Brain microvascular endothelial cell (primary cell): ENCODE measurements at regions not wholly inside any gene's neighbourhood (a gene's known extent, or its start where the extent isn't known, plus 50 kb on each side); places are given as distances from the start of the nearest gene placed in this dataset.
"Not testable (repeated sequence)": the region's sequence is repeated elsewhere in the genome, so short reads cannot be mapped to it uniquely, and the experiment has no call there.

Experiments
- DNase-seq: peaks from one replicate; pipeline ENCODE4 v3.0.0-alpha.2; 2020
- H3K27ac ChIP-seq: fragments of 250-450 bp; sonication (Bioruptor Pico); 2 replicates; pipeline ENCODE4 v1.5.1; 2020; ENCODE audit warnings: mild to moderate bottlenecking, moderate library complexity
- H3K27me3 ChIP-seq: fragments of 250-450 bp; sonication (Bioruptor Pico); replicated peaks from 2 replicates; pipeline ENCODE4 v1.5.1; 2020; ENCODE audit warnings: mild to moderate bottlenecking
- H3K36me3 ChIP-seq: fragments of 250-450 bp; sonication (Bioruptor Pico); replicated peaks from 2 replicates; pipeline ENCODE4 v1.5.1; 2020; ENCODE audit warnings: mild to moderate bottlenecking
- H3K4me3 ChIP-seq: 2 replicates; pipeline ENCODE4 v1.5.1; 2011; ENCODE audit warnings: low read depth, mild to moderate bottlenecking, control low read depth, low read length, moderate library complexity
- in situ Hi-C: cut with HindIII; loops from 2 replicates; pipeline ENCODE4 v1.10.0; 2017; ENCODE audit warnings: low sequenced_read_pairs, low pct_ligation_motif_present
- TF ChIP-seq, protein P1 (sequence below): IDR thresholded peaks from 2 replicates; pipeline ENCODE4 v1.5.1; 2011; ENCODE audit warnings: low read depth, mild to moderate bottlenecking, moderate library complexity, low read length, control low read depth, inconsistent platforms; ENCODE audit errors: missing control alignments

GRCh38 chr7:138249975-138250374 lies 173.7 kb downstream of the AKR1D1 start:
- in situ Hi-C loops = no loop called here
- Histone ChIP-seq H3K27ac (no peak overlapping the region), H3K27me3 (no peaks in the 10 kb centered on the region), H3K36me3 (no peaks in the 10 kb centered on the region), H3K4me3 (no peak overlapping the region)
- TF ChIP-seq, protein P1, sequence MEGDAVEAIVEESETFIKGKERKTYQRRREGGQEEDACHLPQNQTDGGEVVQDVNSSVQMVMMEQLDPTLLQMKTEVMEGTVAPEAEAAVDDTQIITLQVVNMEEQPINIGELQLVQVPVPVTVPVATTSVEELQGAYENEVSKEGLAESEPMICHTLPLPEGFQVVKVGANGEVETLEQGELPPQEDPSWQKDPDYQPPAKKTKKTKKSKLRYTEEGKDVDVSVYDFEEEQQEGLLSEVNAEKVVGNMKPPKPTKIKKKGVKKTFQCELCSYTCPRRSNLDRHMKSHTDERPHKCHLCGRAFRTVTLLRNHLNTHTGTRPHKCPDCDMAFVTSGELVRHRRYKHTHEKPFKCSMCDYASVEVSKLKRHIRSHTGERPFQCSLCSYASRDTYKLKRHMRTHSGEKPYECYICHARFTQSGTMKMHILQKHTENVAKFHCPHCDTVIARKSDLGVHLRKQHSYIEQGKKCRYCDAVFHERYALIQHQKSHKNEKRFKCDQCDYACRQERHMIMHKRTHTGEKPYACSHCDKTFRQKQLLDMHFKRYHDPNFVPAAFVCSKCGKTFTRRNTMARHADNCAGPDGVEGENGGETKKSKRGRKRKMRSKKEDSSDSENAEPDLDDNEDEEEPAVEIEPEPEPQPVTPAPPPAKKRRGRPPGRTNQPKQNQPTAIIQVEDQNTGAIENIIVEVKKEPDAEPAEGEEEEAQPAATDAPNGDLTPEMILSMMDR = no peak
- no peak for DNase-seq

- DNase-seq, H3K27ac ChIP-seq, in situ Hi-C loops, H3K27me3 ChIP-seq, H3K4me3 ChIP-seq, H3K36me3 ChIP-seq: not testable (repeated sequence)
Observed at GRCh38 chr7:138252666-138253065, 176.4 kb downstream of the AKR1D1 start.

- in situ Hi-C loops = no loop called here
- no peak overlapping the region for H3K27ac ChIP-seq
- H3K36me3 ChIP-seq = no peaks in the 10 kb centered on the region
- TF ChIP-seq, protein P1 = no peak
- no peak for DNase-seq
- no peak overlapping the region for H3K4me3 ChIP-seq
- H3K27me3 ChIP-seq = no peaks in the 10 kb centered on the region
Observed at GRCh38 chr7:138254444-138254843, 178.2 kb downstream of the AKR1D1 start.

DNA sequence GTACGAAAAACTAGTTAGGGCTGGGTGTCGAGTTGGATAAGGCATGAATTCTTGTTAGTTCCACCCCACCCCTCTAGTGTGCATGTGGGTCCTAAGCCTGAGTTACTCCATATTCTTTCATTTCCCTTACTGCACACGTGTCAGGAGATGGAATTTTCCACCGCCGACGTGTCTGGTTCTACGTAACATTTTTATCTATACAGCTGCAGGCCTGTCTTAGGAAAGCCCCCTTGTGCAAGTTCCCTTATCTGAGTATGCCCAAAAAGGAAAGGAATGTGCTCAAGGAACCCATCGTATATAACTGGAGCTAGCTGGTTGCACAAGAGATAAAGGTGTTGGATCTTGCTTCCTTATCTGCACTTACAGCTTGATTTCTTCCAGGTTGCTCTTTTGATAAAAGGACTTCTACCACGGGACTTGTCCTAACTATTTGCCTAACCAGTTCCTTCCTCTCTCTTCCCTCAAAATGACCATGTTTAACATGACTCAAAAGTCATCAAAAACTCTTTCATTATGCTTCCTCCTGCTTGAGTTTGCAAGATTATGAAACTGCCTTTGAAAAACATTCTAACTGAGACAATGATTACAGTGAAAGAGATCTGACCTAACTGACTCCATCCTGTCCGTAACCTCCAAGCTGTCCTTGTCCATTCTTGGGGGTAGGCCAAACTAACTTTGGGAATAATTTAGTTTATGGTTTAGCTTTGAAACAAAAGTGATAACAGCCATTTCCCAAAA lies 181.4 kb downstream of the AKR1D1 start:
- TF ChIP-seq, protein P1 = no peak
- peak; percentile 91 for DNase-seq
- Histone ChIP-seq H3K36me3 (no peaks in the 10 kb centered on the region), H3K4me3 (no peak overlapping the region), H3K27me3 (no peaks in the 10 kb centered on the region), H3K27ac (peak overlapping the region; percentile 85)
- in situ Hi-C loops = no loop called here

DNA sequence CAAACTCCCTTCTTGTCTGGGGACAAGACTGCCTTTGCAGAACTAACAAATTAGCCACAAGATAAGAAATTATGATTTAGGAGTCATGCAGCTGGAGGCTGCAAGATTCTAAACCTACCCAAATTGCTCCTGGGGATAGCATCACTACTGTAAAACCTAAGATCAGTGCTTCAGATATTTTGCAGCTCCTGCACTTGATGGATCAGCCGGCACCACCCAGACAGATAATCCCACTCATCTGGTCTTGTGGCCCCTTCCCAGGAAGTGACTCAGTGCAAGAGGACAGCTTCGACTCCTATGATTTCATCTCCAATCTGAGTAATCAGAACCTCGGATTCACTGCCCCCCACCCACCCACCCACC lies 181.9 kb downstream of the AKR1D1 start:
- DNase-seq = peak; percentile 70
- TF ChIP-seq, protein P1 = no peak
- H3K36me3 ChIP-seq = no peaks in the 10 kb centered on the region
- in situ Hi-C loops = no loop called here
- no peak overlapping the region for H3K4me3 ChIP-seq
- H3K27ac ChIP-seq = peak overlapping the region; percentile 85
- no peaks in the 10 kb centered on the region for H3K27me3 ChIP-seq

DNA sequence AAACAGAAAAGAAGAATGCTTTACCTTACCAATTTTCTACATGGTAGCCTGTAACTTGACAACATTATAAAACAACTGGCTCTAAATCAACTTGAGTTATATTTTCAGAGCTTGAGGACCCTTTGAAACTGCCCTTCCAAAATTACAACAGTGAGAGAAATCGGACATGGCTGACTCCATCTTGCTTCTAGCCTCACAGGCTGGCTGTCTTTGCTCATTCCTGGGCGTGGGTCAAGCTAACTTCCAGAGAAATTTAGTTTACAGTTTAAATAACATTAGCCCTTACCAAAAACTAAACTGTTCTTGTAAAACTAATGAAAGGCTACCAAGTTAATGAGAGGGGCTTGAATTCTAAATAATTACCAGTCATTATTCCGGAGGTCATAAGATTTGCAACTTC lies 183.4 kb downstream of the AKR1D1 start:
- in situ Hi-C loops = no loop called here
- DNase-seq = no peak
- Histone ChIP-seq H3K36me3 (no peaks in the 10 kb centered on the region), H3K27ac (no peak overlapping the region), H3K27me3 (no peaks in the 10 kb centered on the region), H3K4me3 (no peak overlapping the region)
- TF ChIP-seq, protein P1 = no peak
